ENCODE measurements at regions not wholly inside any gene's neighbourhood (a gene's known extent, or its start where the extent isn't known, plus 50 kb on each side); places are given as distances from the start of the nearest gene placed in this dataset.

GRCh38 chr12:92614001-92614400, 88.8 kb upstream of the PLEKHG7 start:
- no peak for TF ChIP-seq CTCF (IDR thresholded peaks at IDR 0.05)
- Histone ChIP-seq H3K4me1 (ENCODE audit: low read depth) (no peaks in the 10 kb centered on the region), H3K36me3 (ENCODE audit: low read depth) (no peaks in the 10 kb centered on the region), H3K9me3 (no peaks in the 10 kb centered on the region), H3K4me3 (no peak overlapping the region)
- intact Hi-C loops (cut with DNase I, micrococcal nuclease), result no loop called here
- no peak for ATAC-seq
- no peak for DNase-seq

- Histone ChIP-seq H3K4me1 (ENCODE audit: low read depth) (no peaks in the 10 kb centered on the region), H3K4me3 (no peak overlapping the region), H3K36me3 (ENCODE audit: low read depth) (no peaks in the 10 kb centered on the region), H3K9me3 (no peaks in the 10 kb centered on the region)
- intact Hi-C loops (cut with DNase I, micrococcal nuclease), result no loop called here
- no peak for DNase-seq
- ATAC-seq, result no peak
- no peak for TF ChIP-seq CTCF (IDR thresholded peaks at IDR 0.05)
Measured at GRCh38 chr12:92612611-92613010, 90.2 kb upstream of the PLEKHG7 start.

GRCh38 chr12:92608151-92609091, 94.4 kb upstream of the PLEKHG7 start:
- DNase-seq, result peak in 1 of 3 donors; percentile 38
- Histone ChIP-seq H3K36me3 (ENCODE audit: low read depth) (no peaks in the 10 kb centered on the region), H3K4me1 (ENCODE audit: low read depth) (no peaks in the 10 kb centered on the region), H3K9me3 (no peaks in the 10 kb centered on the region), H3K4me3 (no peak overlapping the region)
- peak; percentile 60 for ATAC-seq
- intact Hi-C loops (cut with DNase I, micrococcal nuclease), result no loop called here
- peak; percentile 9 for TF ChIP-seq CTCF (IDR thresholded peaks at IDR 0.05)

- no peak for ATAC-seq
Measured at GRCh38 chr12:92606956-92607355, 95.8 kb upstream of the PLEKHG7 start.

GRCh38 chr12:92605621-92606170, 97.1 kb upstream of the PLEKHG7 start:
- Histone ChIP-seq H3K4me1 (ENCODE audit: low read depth) (no peaks in the 10 kb centered on the region), H3K36me3 (ENCODE audit: low read depth) (no peaks in the 10 kb centered on the region), H3K4me3 (no peak overlapping the region), H3K9me3 (peaks cover under 1% of the 10 kb centered on the region)
- TF ChIP-seq CTCF (IDR thresholded peaks at IDR 0.05), result no peak
- no peak for DNase-seq
- ATAC-seq, result no peak
- intact Hi-C loops (cut with DNase I, micrococcal nuclease), result no loop called here

More at GRCh38 chr12:92606956-92607355, 95.8 kb upstream of the PLEKHG7 start:
- intact Hi-C loops (cut with DNase I, micrococcal nuclease), result no loop called here
- no peak overlapping the region for H3K4me3 ChIP-seq
- H3K9me3 ChIP-seq, result no peaks in the 10 kb centered on the region
- no peaks in the 10 kb centered on the region for H3K4me1 ChIP-seq (ENCODE audit: low read depth)
- DNase-seq, result no peak
- no peak for TF ChIP-seq CTCF (IDR thresholded peaks at IDR 0.05)
- no peaks in the 10 kb centered on the region for H3K36me3 ChIP-seq (ENCODE audit: low read depth)

Data from mucosa of descending colon (tissue), 3 donors.